Endodermal cell (in vitro differentiated cells): ENCODE measurements at regions not wholly inside any gene's neighbourhood (a gene's known extent, or its start where the extent isn't known, plus 50 kb on each side); places are given as distances from the start of the nearest gene placed in this dataset.

Experiments used
- DNase-seq: peaks from one replicate; pipeline ENCODE4 v3.0.0-alpha.2; 2017
- H3K27ac ChIP-seq: 2 replicates; pipeline ENCODE4 v1.5.1; 2013; ENCODE audit warnings: mild to moderate bottlenecking, low read depth, low read length, moderate library complexity
- H3K27me3 ChIP-seq: 2 replicates; pipeline ENCODE4 v1.6.1; 2013; ENCODE audit warnings: mild to moderate bottlenecking, low read length, moderate library complexity; ENCODE audit not compliant: insufficient read depth, control insufficient read depth, poor library complexity, severe bottlenecking
- H3K36me3 ChIP-seq: 2 replicates; pipeline ENCODE4 v1.7.0; 2013; ENCODE audit warnings: mild to moderate bottlenecking, low read length, moderate library complexity; ENCODE audit not compliant: control insufficient read depth, insufficient read depth
- H3K4me1 ChIP-seq: one replicate; pipeline ENCODE4 v1.7.0; 2013; ENCODE audit warnings: low read length; ENCODE audit not compliant: control insufficient read depth, insufficient read depth
- H3K4me3 ChIP-seq: 2 replicates; pipeline ENCODE4 v1.5.1; 2013; ENCODE audit warnings: mild to moderate bottlenecking, low read length, moderate library complexity
- H3K9ac ChIP-seq: 2 replicates; pipeline ENCODE4 v1.6.1; 2013; ENCODE audit warnings: mild to moderate bottlenecking, low read length, moderate library complexity; ENCODE audit not compliant: poor library complexity, severe bottlenecking; ENCODE audit errors: extremely low read depth
- H3K9me3 ChIP-seq: 2 replicates; pipeline ENCODE4 v1.6.1; 2013; ENCODE audit warnings: mild to moderate bottlenecking, low read length, moderate library complexity; ENCODE audit not compliant: control insufficient read depth
- H3K27ac Mint-ChIP-seq: 2 replicates; pipeline ENCODE4 v1.8.0; 2020; ENCODE audit warnings: mixed read lengths
- H3K27me3 Mint-ChIP-seq: 2 replicates; pipeline ENCODE4 v1.8.0; 2021; ENCODE audit warnings: mild to moderate bottlenecking, mixed read lengths; ENCODE audit not compliant: insufficient read depth
- H3K36me3 Mint-ChIP-seq: 2 replicates; pipeline ENCODE4 v1.8.0; 2020; ENCODE audit warnings: low read depth, mixed read lengths
- H3K4me1 Mint-ChIP-seq: 2 replicates; pipeline ENCODE4 v1.8.0; 2020; ENCODE audit warnings: mixed read lengths
- H3K4me3 Mint-ChIP-seq: 2 replicates; pipeline ENCODE4 v1.8.0; 2020; ENCODE audit warnings: mild to moderate bottlenecking, moderate library complexity, mixed read lengths
- H3K9me3 Mint-ChIP-seq: 2 replicates; pipeline ENCODE4 v1.8.0; 2020; ENCODE audit warnings: mild to moderate bottlenecking, mixed read lengths
- CTCF ChIP-seq: fragments of 200-600 bp; sonication (generic); conservative IDR thresholded peaks from 2 replicates; pipeline ENCODE4 v1.5.0; 2021; ENCODE audit warnings: antibody characterized with exemption, mild to moderate bottlenecking
- WGBS, 2 experiments: methylation state at CpG; one replicate each; pipeline versions ENCODE4 v1.1.5 to v1.1.7; 2013; ENCODE audit warnings: missing lambda C conversion rate in 2 of 2, mixed read lengths in 1 of 2; ENCODE audit not compliant: insufficient coverage in 1 of 2, insufficient read length in 1 of 2; 5-methylcytosine and 5-hydroxymethylcytosine counted together

GRCh38 chr5:138699482-138699881, 53.7 kb upstream of the CTNNA1 start:
- no peak overlapping the region for H3K4me3 ChIP-seq
- H3K9ac ChIP-seq: no peak overlapping the region
- H3K27me3 ChIP-seq: no peaks in the 10 kb centered on the region
- Mint-ChIP-seq H3K27me3 (no peaks in the 10 kb centered on the region), H3K4me1 (no peaks in the 10 kb centered on the region), H3K9me3 (no peaks in the 10 kb centered on the region), H3K36me3 (no peaks in the 10 kb centered on the region), H3K4me3 (no peak overlapping the region), H3K27ac (no peak overlapping the region)
- 94 to 100% methylated on average over 2 of the region's 2 CpGs for WGBS, 2 experiments
- no peaks in the 10 kb centered on the region for H3K36me3 ChIP-seq
- no peaks in the 10 kb centered on the region for H3K4me1 ChIP-seq
- TF ChIP-seq CTCF: no peak
- no peak overlapping the region for H3K27ac ChIP-seq
- no peaks in the 10 kb centered on the region for H3K9me3 ChIP-seq
- DNase-seq: no peak

GRCh38 chr5:138698713-138699112, 54.5 kb upstream of the CTNNA1 start:
- H3K27ac ChIP-seq: no peak overlapping the region
- no peaks in the 10 kb centered on the region for H3K4me1 ChIP-seq
- TF ChIP-seq CTCF: no peak
- no peaks in the 10 kb centered on the region for H3K36me3 ChIP-seq
- no peaks in the 10 kb centered on the region for H3K4me1 Mint-ChIP-seq
- H3K27me3 Mint-ChIP-seq: no peaks in the 10 kb centered on the region
- no peaks in the 10 kb centered on the region for H3K9me3 ChIP-seq
- DNase-seq: no peak
- no peaks in the 10 kb centered on the region for H3K27me3 ChIP-seq
- no peaks in the 10 kb centered on the region for H3K9me3 Mint-ChIP-seq
- no peaks in the 10 kb centered on the region for H3K36me3 Mint-ChIP-seq
- H3K4me3 Mint-ChIP-seq: no peak overlapping the region
- 90% methylated on average over 5 of the region's 5 CpGs; no CpG with 5 or more reads in 1 of the 2 experiments for WGBS, 2 experiments
- no peak overlapping the region for H3K9ac ChIP-seq
- H3K4me3 ChIP-seq: no peak overlapping the region
- no peak overlapping the region for H3K27ac Mint-ChIP-seq

GRCh38 chr5:138697720-138698360, 55.4 kb upstream of the CTNNA1 start:
- Histone ChIP-seq H3K4me3 (no peak overlapping the region), H3K27me3 (no peaks in the 10 kb centered on the region), H3K9ac (no peak overlapping the region), H3K9me3 (no peaks in the 10 kb centered on the region), H3K36me3 (no peaks in the 10 kb centered on the region), H3K4me1 (no peaks in the 10 kb centered on the region), H3K27ac (no peak overlapping the region)
- no peaks in the 10 kb centered on the region for H3K36me3 Mint-ChIP-seq
- H3K27me3 Mint-ChIP-seq: no peaks in the 10 kb centered on the region
- H3K4me3 Mint-ChIP-seq: no peak overlapping the region
- H3K9me3 Mint-ChIP-seq: no peaks in the 10 kb centered on the region
- H3K4me1 Mint-ChIP-seq: no peaks in the 10 kb centered on the region
- no peak for TF ChIP-seq CTCF
- peak overlapping the region; percentile 32 for H3K27ac Mint-ChIP-seq
- WGBS, 2 experiments: 93 to 95% methylated on average over 5 to 7 of the region's 7 CpGs
- no peak for DNase-seq
